ENCODE measurements at regions not wholly inside any gene's neighbourhood (a gene's known extent, or its start where the extent isn't known, plus 50 kb on each side); places are given as distances from the start of the nearest gene placed in this dataset.

GRCh38 chr9:108181441-108181840 is 674.3 kb downstream of the ACTL7B start:
- TF ChIP-seq POLR2A (IDR thresholded peaks at IDR 0.05) = no peak
- TF ChIP-seq CTCF (IDR thresholded peaks at IDR 0.05) = no peak
- no peak for TF ChIP-seq POLR2AphosphoS5 (IDR thresholded peaks at IDR 0.05)
- no peak for TF ChIP-seq EP300 (IDR thresholded peaks at IDR 0.05; ENCODE audit: low read depth)

Data from transverse colon (tissue), 4 donors.